ENCODE measurements at regions not wholly inside any gene's neighbourhood (a gene's known extent, or its start where the extent isn't known, plus 50 kb on each side); places are given as distances from the start of the nearest gene placed in this dataset.

GRCh38 chr5:12902611-12903010 is 998.4 kb upstream of the CTNND2 start:
- H3K36me3 ChIP-seq: no peaks in the 10 kb centered on the region
- TF ChIP-seq CTCF (IDR thresholded peaks at IDR 0.05; ENCODE audit: low read depth, low read length): no peak
- H3K4me3 ChIP-seq (ENCODE audit: low read depth, low read length): no peak overlapping the region
- no peak for DNase-seq
- no peaks in the 10 kb centered on the region for H3K27me3 ChIP-seq (ENCODE audit: insufficient read depth, low read depth, severe bottlenecking)
- no peaks in the 10 kb centered on the region for H3K9me3 ChIP-seq (ENCODE audit: severe bottlenecking)
- H3K27ac ChIP-seq: no peak overlapping the region

GRCh38 chr5:12901696-12902095 is 997.5 kb upstream of the CTNND2 start:
- H3K27ac ChIP-seq: no peak overlapping the region
- no peak for DNase-seq
- no peaks in the 10 kb centered on the region for H3K36me3 ChIP-seq
- H3K27me3 ChIP-seq (ENCODE audit: insufficient read depth, low read depth, severe bottlenecking): no peaks in the 10 kb centered on the region
- H3K9me3 ChIP-seq (ENCODE audit: severe bottlenecking): no peaks in the 10 kb centered on the region
- no peak overlapping the region for H3K4me3 ChIP-seq (ENCODE audit: low read depth, low read length)
- TF ChIP-seq CTCF (IDR thresholded peaks at IDR 0.05; ENCODE audit: low read depth, low read length): no peak

DNA sequence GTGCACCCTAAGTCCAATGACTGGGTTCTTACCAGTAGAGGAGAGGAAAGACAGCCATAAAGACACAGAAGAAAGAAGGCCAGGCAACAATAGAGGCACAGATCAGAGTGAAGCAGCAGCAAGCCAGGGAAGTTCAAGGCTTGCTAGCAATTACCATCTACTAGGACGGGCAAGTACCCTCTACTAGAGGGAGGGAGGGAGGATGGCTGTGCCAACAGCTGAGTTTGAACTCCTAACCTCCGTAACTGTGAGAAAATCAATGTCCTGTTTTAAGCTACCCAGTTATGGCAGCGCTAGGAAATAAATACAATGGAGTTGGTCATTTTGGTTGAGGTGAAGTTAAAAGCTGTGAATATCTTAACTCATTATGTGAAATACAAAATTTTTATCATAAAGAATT is 991.8 kb upstream of the CTNND2 start:
- H3K27ac ChIP-seq: no peak overlapping the region

GRCh38 chr5:12885018-12885417 is 980.8 kb upstream of the CTNND2 start:
- DNase-seq: no peak
- peak overlapping the region; percentile 32 for H3K27ac ChIP-seq
- H3K27me3 ChIP-seq (ENCODE audit: insufficient read depth, low read depth, severe bottlenecking): no peaks in the 10 kb centered on the region
- no peaks in the 10 kb centered on the region for H3K9me3 ChIP-seq (ENCODE audit: severe bottlenecking)
- no peak overlapping the region for H3K4me3 ChIP-seq (ENCODE audit: low read depth, low read length)
- no peaks in the 10 kb centered on the region for H3K36me3 ChIP-seq
- no peak for TF ChIP-seq CTCF (IDR thresholded peaks at IDR 0.05; ENCODE audit: low read depth, low read length)

More for the DNA sequence above, 991.8 kb upstream of the CTNND2 start:
- H3K4me3 ChIP-seq (ENCODE audit: low read depth, low read length): no peak overlapping the region
- H3K9me3 ChIP-seq (ENCODE audit: severe bottlenecking): no peaks in the 10 kb centered on the region
- H3K36me3 ChIP-seq: no peaks in the 10 kb centered on the region
- no peaks in the 10 kb centered on the region for H3K27me3 ChIP-seq (ENCODE audit: insufficient read depth, low read depth, severe bottlenecking)
- no peak for TF ChIP-seq CTCF (IDR thresholded peaks at IDR 0.05; ENCODE audit: low read depth, low read length)
- DNase-seq: no peak

DNA sequence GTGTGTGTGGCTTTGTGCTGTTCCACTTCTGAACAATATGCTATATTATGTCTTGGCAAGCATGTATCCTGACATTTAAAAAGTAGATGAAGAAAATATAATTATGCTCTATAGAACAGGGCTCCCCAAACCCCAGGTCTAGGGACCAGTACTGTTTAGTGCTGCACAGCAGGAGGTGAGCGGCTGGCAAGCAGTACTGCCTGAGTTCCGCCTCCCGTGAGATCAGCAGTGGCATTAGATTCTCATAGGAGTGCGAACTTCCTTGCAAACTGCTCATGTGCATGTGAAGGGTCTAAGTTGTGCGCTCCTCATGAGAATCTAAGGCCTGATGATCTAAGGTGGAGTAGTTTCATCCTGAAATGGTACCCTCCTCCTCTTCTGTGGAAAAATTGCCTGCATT is 979.1 kb upstream of the CTNND2 start:
- Histone ChIP-seq H3K27ac (no peak overlapping the region), H3K9me3 (ENCODE audit: severe bottlenecking) (no peaks in the 10 kb centered on the region), H3K4me3 (ENCODE audit: low read depth, low read length) (no peak overlapping the region), H3K36me3 (no peaks in the 10 kb centered on the region), H3K27me3 (ENCODE audit: insufficient read depth, low read depth, severe bottlenecking) (no peaks in the 10 kb centered on the region)
- no peak for TF ChIP-seq CTCF (IDR thresholded peaks at IDR 0.05; ENCODE audit: low read depth, low read length)
- DNase-seq: no peak

- TF ChIP-seq CTCF (IDR thresholded peaks at IDR 0.05; ENCODE audit: low read depth, low read length): no peak
- DNase-seq: no peak
- no peak overlapping the region for H3K4me3 ChIP-seq (ENCODE audit: low read depth, low read length)
- no peak overlapping the region for H3K27ac ChIP-seq
- H3K9me3 ChIP-seq (ENCODE audit: severe bottlenecking): no peaks in the 10 kb centered on the region
- no peaks in the 10 kb centered on the region for H3K27me3 ChIP-seq (ENCODE audit: insufficient read depth, low read depth, severe bottlenecking)
- no peaks in the 10 kb centered on the region for H3K36me3 ChIP-seq
These were observed 972.5 kb upstream of the CTNND2 start for GRCh38 chr5:12876541-12877298.

All from WERI-Rb-1 (cell line).